Peyer's patch (tissue), 4 donors: ENCODE measurements at regions not wholly inside any gene's neighbourhood (a gene's known extent, or its start where the extent isn't known, plus 50 kb on each side); places are given as distances from the start of the nearest gene placed in this dataset.

Experiments used
- DNase-seq, 3 donors: peaks; one replicate each; pipeline ENCODE4 v3.0.0-alpha.2; 2017 to 2019
- H3K27ac ChIP-seq, 4 donors: fragments of 200-600 bp; sonication (generic); one replicate each; pipeline ENCODE4 v1.5.1; 2016 to 2019
- H3K27me3 ChIP-seq, 2 donors: fragments of 200-600 bp; sonication (generic); one replicate each; pipeline ENCODE4 v1.5.1; 2019
- H3K36me3 ChIP-seq, 3 donors: fragments of 200-600 bp; sonication (generic); one replicate each; pipeline ENCODE4 v1.5.1; 2016 to 2019
- H3K4me1 ChIP-seq, 4 donors: fragments of 200-600 bp; sonication (generic); one replicate each; pipeline ENCODE4 v1.5.1; 2016 to 2019
- H3K4me3 ChIP-seq, 4 donors: fragments of 200-600 bp; sonication (generic); 1 replicate in 3 of 4; 2 replicates in 1 of 4; pipeline ENCODE4 v1.5.1; 2016 to 2019; ENCODE audit warnings: mild to moderate bottlenecking in 1 of 4
- H3K9me3 ChIP-seq, 4 donors: fragments of 200-600 bp; sonication (generic); one replicate each; pipeline ENCODE4 v1.5.1; 2016 to 2019; ENCODE audit warnings: mild to moderate bottlenecking in 1 of 4
- POLR2A ChIP-seq, 2 donors: fragments of 450-650 bp; IDR thresholded peaks; one replicate each; pipeline ENCODE4 v1.5.1; 2017; ENCODE audit warnings: antibody characterized with exemption in 2 of 2, mild to moderate bottlenecking in 2 of 2, moderate library complexity in 2 of 2
- TF ChIP-seq, protein P1 (sequence below), 6 experiments: fragments of 450-650 bp in 4 of 6; fragments of 200-600 bp in 2 of 6; sonication (generic) in 1 of 6; IDR thresholded peaks; one replicate each; pipeline ENCODE4 v1.5.1; 2017 to 2019; ENCODE audit warnings: antibody characterized with exemption in 6 of 6, mild to moderate bottlenecking in 3 of 6, moderate library complexity in 1 of 6

DNA sequence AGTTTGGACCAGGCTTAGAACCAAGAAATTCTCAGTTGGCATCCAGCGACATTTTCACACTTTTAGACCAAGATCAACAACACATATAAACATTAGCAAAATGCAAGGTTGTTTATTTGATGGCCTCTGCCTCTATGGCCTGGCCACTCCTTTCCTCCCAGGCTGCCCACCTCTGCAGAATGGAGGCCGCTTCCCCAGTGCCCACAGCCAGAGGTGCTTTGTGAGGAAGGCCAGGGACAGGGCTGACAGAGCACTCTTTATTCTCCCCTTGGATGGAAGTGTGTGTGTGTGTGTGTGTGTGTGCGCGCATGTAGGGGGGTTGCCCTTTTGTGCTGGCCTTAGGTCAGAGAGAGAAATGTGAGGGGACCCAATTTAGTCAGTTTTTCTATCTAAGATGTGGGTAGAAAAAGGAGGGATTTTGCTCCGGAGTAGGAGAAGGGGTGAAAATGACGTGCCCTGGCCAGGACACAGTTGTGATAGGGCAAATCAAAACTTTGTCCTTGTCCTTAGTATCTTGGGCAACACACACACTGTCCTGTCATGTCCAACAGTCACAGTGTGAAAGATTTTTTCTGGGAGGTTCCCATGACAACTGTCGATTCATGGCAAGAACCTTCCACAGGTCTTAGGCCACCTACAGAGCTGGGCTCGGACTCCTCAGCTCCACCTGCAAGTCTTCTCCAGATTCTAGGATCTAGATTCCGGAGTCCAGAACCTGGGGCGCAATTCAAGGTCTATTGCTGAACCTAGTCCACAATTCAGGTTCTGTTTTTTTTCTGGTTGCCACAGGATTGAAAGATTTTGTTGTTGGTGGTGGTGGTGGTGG, 104.9 kb upstream of the SLC2A1 start:
- no peak for DNase-seq
- H3K27me3 ChIP-seq = no peaks in the 10 kb centered on the region
- no peaks in the 10 kb centered on the region for H3K9me3 ChIP-seq
- no peak overlapping the region for H3K4me3 ChIP-seq
- peaks cover 0 to 11% (median 4%) of the 10 kb centered on the region in 4 donors for H3K4me1 ChIP-seq
- H3K27ac ChIP-seq = no peak overlapping the region
- TF ChIP-seq, protein P1, sequence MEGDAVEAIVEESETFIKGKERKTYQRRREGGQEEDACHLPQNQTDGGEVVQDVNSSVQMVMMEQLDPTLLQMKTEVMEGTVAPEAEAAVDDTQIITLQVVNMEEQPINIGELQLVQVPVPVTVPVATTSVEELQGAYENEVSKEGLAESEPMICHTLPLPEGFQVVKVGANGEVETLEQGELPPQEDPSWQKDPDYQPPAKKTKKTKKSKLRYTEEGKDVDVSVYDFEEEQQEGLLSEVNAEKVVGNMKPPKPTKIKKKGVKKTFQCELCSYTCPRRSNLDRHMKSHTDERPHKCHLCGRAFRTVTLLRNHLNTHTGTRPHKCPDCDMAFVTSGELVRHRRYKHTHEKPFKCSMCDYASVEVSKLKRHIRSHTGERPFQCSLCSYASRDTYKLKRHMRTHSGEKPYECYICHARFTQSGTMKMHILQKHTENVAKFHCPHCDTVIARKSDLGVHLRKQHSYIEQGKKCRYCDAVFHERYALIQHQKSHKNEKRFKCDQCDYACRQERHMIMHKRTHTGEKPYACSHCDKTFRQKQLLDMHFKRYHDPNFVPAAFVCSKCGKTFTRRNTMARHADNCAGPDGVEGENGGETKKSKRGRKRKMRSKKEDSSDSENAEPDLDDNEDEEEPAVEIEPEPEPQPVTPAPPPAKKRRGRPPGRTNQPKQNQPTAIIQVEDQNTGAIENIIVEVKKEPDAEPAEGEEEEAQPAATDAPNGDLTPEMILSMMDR (IDR thresholded peaks at IDR 0.05) = no peak
- TF ChIP-seq POLR2A (IDR thresholded peaks at IDR 0.05) = no peak
- no peaks in the 10 kb centered on the region for H3K36me3 ChIP-seq

DNA sequence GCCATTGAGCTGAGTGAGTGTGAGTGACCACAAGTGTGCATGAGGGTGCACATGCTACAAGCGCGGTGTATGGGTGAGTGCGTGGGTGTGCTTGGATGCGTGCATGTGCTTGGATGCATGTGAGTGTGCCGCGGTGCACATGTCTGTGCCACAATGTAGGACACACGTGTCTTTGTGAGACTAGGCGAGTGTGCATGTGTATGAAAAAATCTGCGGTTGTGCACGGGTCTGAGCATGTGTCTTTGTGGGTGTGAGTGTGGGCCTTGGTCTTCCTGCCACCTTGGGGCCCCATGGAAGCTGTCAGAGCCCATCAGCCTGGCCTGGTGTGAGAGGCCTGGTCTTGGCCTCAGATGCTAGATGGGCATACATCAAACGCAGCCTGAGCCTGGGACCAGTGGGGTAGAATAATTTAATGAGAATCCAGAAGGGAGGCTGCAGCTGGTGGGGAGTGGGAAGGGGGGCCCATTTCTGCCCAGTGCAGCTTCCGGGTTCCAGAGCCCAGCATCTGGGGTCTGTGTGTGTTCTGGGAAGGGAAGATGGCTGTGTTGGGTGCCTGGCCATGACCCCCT, 103.9 kb upstream of the SLC2A1 start:
- H3K27ac ChIP-seq = no peak overlapping the region
- TF ChIP-seq POLR2A (IDR thresholded peaks at IDR 0.05) = no peak
- TF ChIP-seq, protein P1 (IDR thresholded peaks at IDR 0.05) = no peak
- peaks cover 0 to 7% (median 0%) of the 10 kb centered on the region in 4 donors for H3K4me1 ChIP-seq
- no peaks in the 10 kb centered on the region for H3K9me3 ChIP-seq
- H3K27me3 ChIP-seq = no peaks in the 10 kb centered on the region
- H3K36me3 ChIP-seq = no peaks in the 10 kb centered on the region
- DNase-seq = no peak
- no peak overlapping the region for H3K4me3 ChIP-seq

DNA sequence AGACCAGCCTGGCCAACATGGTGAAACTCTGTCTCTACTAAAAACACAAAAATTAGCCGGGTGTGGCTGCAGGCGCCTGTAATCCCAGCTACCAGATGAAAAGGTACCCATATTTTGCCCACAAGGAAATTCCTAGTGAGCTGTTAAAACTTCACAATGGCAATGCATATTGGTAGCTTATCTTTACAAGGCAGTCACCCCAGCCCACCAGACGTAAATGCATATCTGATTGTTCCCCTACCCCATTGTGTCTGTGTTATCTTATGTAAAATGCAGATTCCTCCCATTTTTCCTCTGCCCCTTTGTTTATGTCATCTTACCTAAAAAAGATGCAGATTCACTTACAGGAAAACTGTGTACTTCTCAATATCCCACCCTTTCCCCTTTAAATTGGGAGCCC, 103.1 kb upstream of the SLC2A1 start:
- no peaks in the 10 kb centered on the region for H3K36me3 ChIP-seq
- TF ChIP-seq, protein P1 (IDR thresholded peaks at IDR 0.05) = no peak
- TF ChIP-seq POLR2A (IDR thresholded peaks at IDR 0.05) = no peak
- no peak overlapping the region for H3K4me3 ChIP-seq
- DNase-seq = no peak
- H3K9me3 ChIP-seq = no peaks in the 10 kb centered on the region
- H3K27ac ChIP-seq = no peak overlapping the region
- no peaks in the 10 kb centered on the region for H3K27me3 ChIP-seq
- peaks cover 0 to 7% (median 0%) of the 10 kb centered on the region in 4 donors for H3K4me1 ChIP-seq

DNA sequence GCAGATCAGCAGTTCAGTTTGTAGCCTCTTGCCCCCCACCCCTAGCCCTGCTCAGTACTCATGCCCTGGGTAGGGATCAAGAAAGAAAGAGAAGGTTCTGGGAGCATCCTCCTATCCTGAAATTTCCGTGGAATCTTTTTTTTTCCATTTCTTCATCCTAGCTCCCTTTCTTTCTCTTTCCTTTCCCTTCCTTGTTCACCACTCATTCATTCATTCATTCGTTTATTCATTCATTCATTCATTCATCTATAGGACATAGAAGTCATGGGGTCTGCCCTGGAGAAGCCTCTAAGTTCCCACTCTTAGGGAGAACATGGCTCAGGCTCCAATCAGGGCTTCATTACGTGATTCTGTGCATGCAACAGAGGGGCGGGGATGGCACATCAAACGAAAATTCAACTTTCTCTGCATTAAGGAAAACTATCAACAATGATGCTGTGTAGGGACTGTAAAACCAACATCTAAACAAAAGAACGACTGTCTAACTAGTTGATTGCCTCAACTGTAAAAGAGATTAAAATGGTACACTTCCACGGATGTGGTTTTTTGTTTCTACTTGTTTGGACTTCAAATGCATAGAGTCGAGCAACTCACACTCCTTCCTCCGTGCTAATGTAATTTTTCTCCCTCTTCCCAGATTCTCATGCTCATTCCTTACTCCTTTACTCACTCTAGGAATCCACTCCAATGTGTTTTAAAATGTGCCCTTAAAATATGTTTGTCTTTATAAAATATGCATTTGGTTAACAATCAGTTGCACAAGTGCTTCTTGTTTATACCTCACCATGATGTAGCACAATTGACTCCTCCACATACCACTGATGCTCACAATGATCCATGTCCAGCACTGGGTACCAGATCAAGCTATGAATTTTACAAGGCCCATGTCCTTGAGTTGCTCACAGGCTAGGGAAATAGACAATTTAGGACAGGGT, 101.2 kb upstream of the SLC2A1 start:
- DNase-seq = no peak
- Histone ChIP-seq H3K4me1 (peaks cover 0 to 7% (median 0%) of the 10 kb centered on the region in 4 donors), H3K9me3 (no peaks in the 10 kb centered on the region), H3K27me3 (no peaks in the 10 kb centered on the region), H3K27ac (no peak overlapping the region), H3K4me3 (no peak overlapping the region), H3K36me3 (no peaks in the 10 kb centered on the region)
- no peak for TF ChIP-seq POLR2A (IDR thresholded peaks at IDR 0.05)
- TF ChIP-seq, protein P1 (IDR thresholded peaks at IDR 0.05) = no peak

DNA sequence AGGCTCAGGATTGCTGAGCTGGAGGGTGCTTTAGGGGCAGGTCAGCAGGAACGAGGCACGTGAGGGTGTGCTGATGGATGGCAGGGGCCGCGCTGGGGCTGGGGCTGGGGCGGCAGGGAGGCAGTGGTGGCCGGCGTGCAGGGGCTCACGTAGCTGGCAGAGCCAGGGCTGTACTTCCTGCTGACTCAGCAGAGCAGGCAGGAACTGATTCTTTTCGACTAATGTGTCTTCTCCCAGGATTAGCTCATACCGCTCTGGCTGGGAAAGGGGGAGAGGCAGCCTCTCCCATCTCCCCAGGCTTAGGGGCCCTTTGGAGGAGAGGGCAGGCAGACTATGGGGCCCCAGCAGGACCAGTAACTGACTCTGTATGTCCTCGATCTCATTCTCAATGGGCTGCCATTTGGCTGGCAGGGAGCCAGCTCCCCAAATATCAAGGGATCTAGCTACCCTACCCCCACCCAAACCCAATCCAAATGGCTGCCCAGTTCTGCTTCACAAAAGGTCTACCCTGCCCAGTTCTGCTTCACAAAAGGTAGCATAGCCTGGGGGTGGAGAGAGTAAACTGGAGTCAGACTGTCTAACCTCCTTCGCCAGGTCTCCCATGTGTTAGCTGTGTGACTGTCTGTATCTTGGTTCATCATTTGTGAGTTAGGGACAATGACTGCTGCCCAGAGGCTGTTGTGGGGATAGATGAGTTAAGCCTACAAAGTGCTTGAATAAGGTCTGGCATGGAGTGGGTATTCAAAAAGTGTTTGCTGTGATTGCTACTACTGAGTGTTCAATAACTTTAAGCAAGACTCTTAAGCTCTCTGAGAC, 100.1 kb upstream of the SLC2A1 start:
- no peaks in the 10 kb centered on the region for H3K9me3 ChIP-seq
- peak in 1 of 3 donors; percentile 37 for DNase-seq
- H3K27me3 ChIP-seq = no peaks in the 10 kb centered on the region
- peaks cover 0 to 7% (median 0%) of the 10 kb centered on the region in 4 donors for H3K4me1 ChIP-seq
- TF ChIP-seq POLR2A (IDR thresholded peaks at IDR 0.05) = no peak
- TF ChIP-seq, protein P1 (IDR thresholded peaks at IDR 0.05) = no peak
- no peaks in the 10 kb centered on the region for H3K36me3 ChIP-seq
- no peak overlapping the region for H3K27ac ChIP-seq
- H3K4me3 ChIP-seq = no peak overlapping the region
